ENCODE measurements at regions not wholly inside any gene's neighbourhood (a gene's known extent, or its start where the extent isn't known, plus 50 kb on each side); places are given as distances from the start of the nearest gene placed in this dataset.

GRCh38 chr5:2493356-2493755, 258.1 kb downstream of the IRX2 start:
- no peak for DNase-seq (ENCODE audit: low spot score)

GRCh38 chr5:2492476-2492875, 259.0 kb downstream of the IRX2 start:
- no peak for DNase-seq (ENCODE audit: low spot score)

- DNase-seq (ENCODE audit: low spot score) = no peak
These were observed 259.6 kb downstream of the IRX2 start for GRCh38 chr5:2491846-2492245.

- DNase-seq (ENCODE audit: low spot score) = no peak
These were observed 262.2 kb downstream of the IRX2 start for GRCh38 chr5:2489306-2489705.

- no peak for DNase-seq (ENCODE audit: low spot score)
These were observed 262.9 kb downstream of the IRX2 start for GRCh38 chr5:2488593-2488992.

- DNase-seq (ENCODE audit: low spot score) = no peak
These were observed 264.2 kb downstream of the IRX2 start for GRCh38 chr5:2487152-2487763.

GRCh38 chr5:2486373-2486772, 265.1 kb downstream of the IRX2 start:
- DNase-seq (ENCODE audit: low spot score) = no peak

GRCh38 chr5:2482778-2483177, 268.7 kb downstream of the IRX2 start:
- no peak for DNase-seq (ENCODE audit: low spot score)

GRCh38 chr5:2480871-2481270, 270.6 kb downstream of the IRX2 start:
- no peak for DNase-seq (ENCODE audit: low spot score)

GRCh38 chr5:2475902-2476301, 275.6 kb downstream of the IRX2 start:
- DNase-seq (ENCODE audit: low spot score) = no peak

- DNase-seq (ENCODE audit: low spot score) = no peak
These were observed 278.8 kb downstream of the IRX2 start for GRCh38 chr5:2472670-2473069.

GRCh38 chr5:2471152-2471879, 280.2 kb downstream of the IRX2 start:
- no peak for DNase-seq (ENCODE audit: low spot score)

- DNase-seq (ENCODE audit: low spot score) = no peak
These were observed 284.5 kb downstream of the IRX2 start for GRCh38 chr5:2466966-2467365.

GRCh38 chr5:2465383-2465782, 286.1 kb downstream of the IRX2 start:
- DNase-seq (ENCODE audit: low spot score) = no peak

- no peak for DNase-seq (ENCODE audit: low spot score)
These were observed 287.3 kb downstream of the IRX2 start for GRCh38 chr5:2464141-2464540.

- no peak for DNase-seq (ENCODE audit: low spot score)
These were observed 289.5 kb downstream of the IRX2 start for GRCh38 chr5:2461701-2462691.

GRCh38 chr5:2460098-2460497, 291.4 kb downstream of the IRX2 start:
- DNase-seq (ENCODE audit: low spot score) = no peak

- no peak for DNase-seq (ENCODE audit: low spot score)
These were observed 292.2 kb downstream of the IRX2 start for GRCh38 chr5:2459251-2459650.

- DNase-seq (ENCODE audit: low spot score) = no peak
These were observed 295.6 kb downstream of the IRX2 start for GRCh38 chr5:2455878-2456277.

GRCh38 chr5:2454876-2455275, 296.6 kb downstream of the IRX2 start:
- DNase-seq (ENCODE audit: low spot score) = no peak

GRCh38 chr5:2453781-2454180, 297.7 kb downstream of the IRX2 start:
- no peak for DNase-seq (ENCODE audit: low spot score)

GRCh38 chr5:2451100-2451499, 300.4 kb downstream of the IRX2 start:
- no peak for DNase-seq (ENCODE audit: low spot score)
